ENCODE measurements at regions not wholly inside any gene's neighbourhood (a gene's known extent, or its start where the extent isn't known, plus 50 kb on each side); places are given as distances from the start of the nearest gene placed in this dataset.

DNA sequence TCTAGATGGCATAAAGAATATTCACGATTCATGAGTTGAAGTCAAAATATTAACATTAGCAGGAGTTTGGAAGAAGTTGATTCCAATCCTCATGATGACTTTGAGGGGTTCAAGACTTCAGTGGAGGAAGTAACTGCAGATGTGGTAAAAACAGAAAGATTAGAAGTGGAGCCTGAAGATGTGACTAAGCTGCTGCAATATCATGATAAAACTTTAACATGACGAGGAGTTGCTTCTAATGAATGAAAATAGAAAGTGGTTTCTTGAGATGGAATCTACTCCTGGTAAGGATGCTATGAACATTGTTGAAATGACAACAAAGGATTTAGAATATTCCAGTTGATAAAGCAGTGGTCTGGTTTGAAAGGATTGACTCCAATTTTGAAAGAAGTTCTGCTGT, 70.1 kb upstream of the TMLHE start:
- TF ChIP-seq, protein P1, sequence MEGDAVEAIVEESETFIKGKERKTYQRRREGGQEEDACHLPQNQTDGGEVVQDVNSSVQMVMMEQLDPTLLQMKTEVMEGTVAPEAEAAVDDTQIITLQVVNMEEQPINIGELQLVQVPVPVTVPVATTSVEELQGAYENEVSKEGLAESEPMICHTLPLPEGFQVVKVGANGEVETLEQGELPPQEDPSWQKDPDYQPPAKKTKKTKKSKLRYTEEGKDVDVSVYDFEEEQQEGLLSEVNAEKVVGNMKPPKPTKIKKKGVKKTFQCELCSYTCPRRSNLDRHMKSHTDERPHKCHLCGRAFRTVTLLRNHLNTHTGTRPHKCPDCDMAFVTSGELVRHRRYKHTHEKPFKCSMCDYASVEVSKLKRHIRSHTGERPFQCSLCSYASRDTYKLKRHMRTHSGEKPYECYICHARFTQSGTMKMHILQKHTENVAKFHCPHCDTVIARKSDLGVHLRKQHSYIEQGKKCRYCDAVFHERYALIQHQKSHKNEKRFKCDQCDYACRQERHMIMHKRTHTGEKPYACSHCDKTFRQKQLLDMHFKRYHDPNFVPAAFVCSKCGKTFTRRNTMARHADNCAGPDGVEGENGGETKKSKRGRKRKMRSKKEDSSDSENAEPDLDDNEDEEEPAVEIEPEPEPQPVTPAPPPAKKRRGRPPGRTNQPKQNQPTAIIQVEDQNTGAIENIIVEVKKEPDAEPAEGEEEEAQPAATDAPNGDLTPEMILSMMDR (IDR thresholded peaks at IDR 0.05; ENCODE audit: low read depth, low read length): no peak
- no peak for TF ChIP-seq POLR2A (IDR thresholded peaks at IDR 0.05; ENCODE audit: extremely low read depth, insufficient read length)
